ENCODE measurements at regions not wholly inside any gene's neighbourhood (a gene's known extent, or its start where the extent isn't known, plus 50 kb on each side); places are given as distances from the start of the nearest gene placed in this dataset.

GRCh38 chr1:56033321-56034037, 545.9 kb downstream of the PLPP3 start:
- no peak for DNase-seq (ENCODE audit: low spot score)

- DNase-seq (ENCODE audit: low spot score) = no peak
Observed at GRCh38 chr1:56032096-56032676, 547.2 kb downstream of the PLPP3 start.

- DNase-seq (ENCODE audit: low spot score) = no peak
Observed at GRCh38 chr1:56031001-56031400, 548.4 kb downstream of the PLPP3 start.

- no peak for DNase-seq (ENCODE audit: low spot score)
Observed at GRCh38 chr1:56029319-56030003, 549.9 kb downstream of the PLPP3 start.

- DNase-seq (ENCODE audit: low spot score) = no peak
Observed at GRCh38 chr1:56028911-56029310, 550.5 kb downstream of the PLPP3 start.

GRCh38 chr1:56028244-56028643, 551.1 kb downstream of the PLPP3 start:
- no peak for DNase-seq (ENCODE audit: low spot score)

- DNase-seq (ENCODE audit: low spot score) = no peak
Observed at GRCh38 chr1:56025942-56026341, 553.4 kb downstream of the PLPP3 start.

- no peak for DNase-seq (ENCODE audit: low spot score)
Observed at GRCh38 chr1:56024155-56024554, 555.2 kb downstream of the PLPP3 start.

- no peak for DNase-seq (ENCODE audit: low spot score)
Observed at GRCh38 chr1:56019922-56020321, 559.4 kb downstream of the PLPP3 start.

- no peak for DNase-seq (ENCODE audit: low spot score)
Observed at GRCh38 chr1:56019472-56019871, 559.9 kb downstream of the PLPP3 start.

GRCh38 chr1:56017336-56017735, 562.0 kb downstream of the PLPP3 start:
- DNase-seq (ENCODE audit: low spot score) = no peak

- DNase-seq (ENCODE audit: low spot score) = no peak
Observed at GRCh38 chr1:56003846-56004245, 575.5 kb downstream of the PLPP3 start.

- DNase-seq (ENCODE audit: low spot score) = no peak
Observed at GRCh38 chr1:56002231-56002630, 577.1 kb downstream of the PLPP3 start.

GRCh38 chr1:56000424-56000823, 578.9 kb downstream of the PLPP3 start:
- DNase-seq (ENCODE audit: low spot score) = no peak

GRCh38 chr1:55997536-55997935, 581.8 kb downstream of the PLPP3 start:
- DNase-seq (ENCODE audit: low spot score) = no peak

- DNase-seq (ENCODE audit: low spot score) = no peak
Observed at GRCh38 chr1:55993646-55994318, 585.6 kb downstream of the PLPP3 start.

- no peak for DNase-seq (ENCODE audit: low spot score)
Observed at GRCh38 chr1:55990007-55990406, 589.4 kb downstream of the PLPP3 start.

GRCh38 chr1:55988963-55989452, 590.4 kb downstream of the PLPP3 start:
- DNase-seq (ENCODE audit: low spot score) = no peak

GRCh38 chr1:55987491-55988249, 591.7 kb downstream of the PLPP3 start:
- DNase-seq (ENCODE audit: low spot score) = peak; percentile 7

- no peak for DNase-seq (ENCODE audit: low spot score)
Observed at GRCh38 chr1:55986003-55986402, 593.4 kb downstream of the PLPP3 start.

GRCh38 chr1:55981010-55981650, 598.2 kb downstream of the PLPP3 start:
- DNase-seq (ENCODE audit: low spot score) = no peak

All from iPS-NIHi11 (cell line).